Neuronal stem cell (in vitro differentiated cells): ENCODE measurements at regions not wholly inside any gene's neighbourhood (a gene's known extent, or its start where the extent isn't known, plus 50 kb on each side); places are given as distances from the start of the nearest gene placed in this dataset.

Experiments used
- DNase-seq: peaks from one replicate; pipeline ENCODE4 v3.0.0-alpha.2; 2013; ENCODE audit warnings: low spot score
- H2AFZ ChIP-seq: one replicate; pipeline ENCODE4 v1.6.1; 2013; ENCODE audit warnings: mild to moderate bottlenecking, low read length, inconsistent platforms
- H2AK5ac ChIP-seq: 2 replicates; pipeline ENCODE4 v1.6.1; 2013; ENCODE audit warnings: low read depth, mild to moderate bottlenecking, inconsistent platforms, low read length, moderate library complexity, mixed read lengths
- H2BK120ac ChIP-seq: 2 replicates; pipeline ENCODE4 v1.6.1; 2013; ENCODE audit warnings: low read depth, mild to moderate bottlenecking, inconsistent platforms, low read length, moderate library complexity, mixed read lengths
- H2BK12ac ChIP-seq: one replicate; pipeline ENCODE4 v1.6.1; 2013; ENCODE audit warnings: low read length, inconsistent platforms
- H2BK15ac ChIP-seq: 2 replicates; pipeline ENCODE4 v1.6.1; 2013; ENCODE audit warnings: mild to moderate bottlenecking, low read length, inconsistent platforms, mixed read lengths
- H2BK5ac ChIP-seq: one replicate; pipeline ENCODE4 v1.6.1; 2013; ENCODE audit warnings: inconsistent platforms, mild to moderate bottlenecking, low read length, moderate library complexity
- H3K14ac ChIP-seq: one replicate; pipeline ENCODE4 v1.6.1; 2013; ENCODE audit warnings: low read length, inconsistent platforms
- H3K18ac ChIP-seq: 2 replicates; pipeline ENCODE4 v1.6.1; 2013; ENCODE audit warnings: low read length, inconsistent platforms
- H3K23ac ChIP-seq: 2 replicates; pipeline ENCODE4 v1.6.1; 2013; ENCODE audit warnings: low read depth, mild to moderate bottlenecking, mixed read lengths, low read length, inconsistent platforms; ENCODE audit not compliant: poor library complexity
- H3K27ac ChIP-seq: replicated peaks from 3 replicates; pipeline ENCODE4 v1.5.1; 2013; ENCODE audit warnings: low read length, inconsistent platforms
- H3K27me3 ChIP-seq, 3 experiments: 2 replicates each; pipeline ENCODE4 v1.6.1; 2013; ENCODE audit warnings: low read length in 3 of 3, mild to moderate bottlenecking in 2 of 3, inconsistent platforms in 1 of 3, low read depth in 1 of 3, mixed read lengths in 1 of 3, moderate library complexity in 1 of 3; ENCODE audit not compliant: control insufficient read depth in 3 of 3, insufficient read depth in 3 of 3
- H3K36me3 ChIP-seq, 2 donors: replicated peaks in 1 of 2; 2 replicates each; pipeline ENCODE4 v1.6.1; 2013; ENCODE audit warnings: low read length in 2 of 2; ENCODE audit not compliant: control insufficient read depth in 2 of 2, insufficient read depth in 2 of 2
- H3K4ac ChIP-seq: 2 replicates; pipeline ENCODE4 v1.6.1; 2013; ENCODE audit warnings: inconsistent platforms, mild to moderate bottlenecking, low read length, moderate library complexity
- H3K4me1 ChIP-seq, 2 donors: 1 replicate in 1 of 2; 2 replicates in 1 of 2; pipeline ENCODE4 v1.6.1; 2013; ENCODE audit warnings: low read length in 2 of 2, low read depth in 1 of 2; ENCODE audit not compliant: control insufficient read depth in 2 of 2, insufficient read depth in 1 of 2
- H3K4me2 ChIP-seq: one replicate; pipeline ENCODE4 v1.6.1; 2013; ENCODE audit warnings: mild to moderate bottlenecking, low read length, inconsistent platforms; ENCODE audit not compliant: insufficient read depth, poor library complexity, severe bottlenecking
- H3K4me3 ChIP-seq, 2 donors: 2 replicates each; pipeline ENCODE4 v1.5.1; 2013; ENCODE audit warnings: low read length in 2 of 2, mild to moderate bottlenecking in 2 of 2, inconsistent platforms in 1 of 2, moderate library complexity in 1 of 2
- H3K79me1 ChIP-seq: one replicate; pipeline ENCODE4 v1.6.1; 2013; ENCODE audit warnings: low read depth, mild to moderate bottlenecking, inconsistent platforms, low read length, moderate library complexity
- H3K9ac ChIP-seq: one replicate; pipeline ENCODE4 v1.6.1; 2013; ENCODE audit warnings: mild to moderate bottlenecking, low read depth, low read length, inconsistent platforms; ENCODE audit not compliant: poor library complexity
- H3K9me3 ChIP-seq, 2 donors: replicated peaks in 1 of 2; 2 replicates each; pipeline versions ENCODE3 to v1.6.1; 2013; ENCODE audit warnings: low read length in 2 of 2, mild to moderate bottlenecking in 2 of 2, inconsistent platforms in 1 of 2, low read depth in 1 of 2, mixed read lengths in 1 of 2, moderate library complexity in 1 of 2; ENCODE audit not compliant: control insufficient read depth in 2 of 2, insufficient read depth in 1 of 2
- H4K8ac ChIP-seq: one replicate; pipeline ENCODE4 v1.6.1; 2013; ENCODE audit warnings: low read depth, mild to moderate bottlenecking, inconsistent platforms, low read length, moderate library complexity
- H4K91ac ChIP-seq: one replicate; pipeline ENCODE4 v1.6.1; 2013; ENCODE audit warnings: low read length, low read depth, mild to moderate bottlenecking, inconsistent platforms; ENCODE audit not compliant: poor library complexity
- WGBS, 2 donors: extraction: QIAGEN DNeasy Blood & Tissue Kit; methylation state at CpG; one replicate each; pipeline ENCODE4 v1.1.7; 2013; ENCODE audit warnings: missing lambda C conversion rate in 2 of 2, mixed read lengths in 1 of 2; ENCODE audit not compliant: insufficient read length in 2 of 2, insufficient replicate concordance in 1 of 2; ENCODE audit errors: extremely low coverage in 2 of 2; 5-methylcytosine and 5-hydroxymethylcytosine counted together

DNA sequence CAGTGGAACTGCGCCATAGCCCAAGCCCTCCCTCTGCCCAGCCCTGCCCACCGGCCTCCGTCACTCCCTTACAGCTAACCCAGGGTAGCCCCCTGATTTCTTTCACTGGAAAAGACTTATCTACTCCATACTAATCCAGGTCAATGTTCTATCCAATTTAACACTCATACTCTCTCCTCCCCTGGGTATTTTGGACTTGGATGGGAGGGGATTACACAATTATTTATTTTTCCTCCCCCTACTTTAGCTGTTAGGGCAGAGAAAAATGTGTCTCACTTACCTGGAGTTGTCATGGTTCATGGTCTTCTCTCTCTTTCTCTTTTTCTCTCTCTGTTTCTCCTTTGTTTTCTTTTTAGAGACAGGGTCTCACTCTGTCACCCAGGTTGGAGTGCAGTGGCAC is 100.6 kb upstream of the ST8SIA3 start:
- H2BK15ac ChIP-seq = no peak overlapping the region

DNA sequence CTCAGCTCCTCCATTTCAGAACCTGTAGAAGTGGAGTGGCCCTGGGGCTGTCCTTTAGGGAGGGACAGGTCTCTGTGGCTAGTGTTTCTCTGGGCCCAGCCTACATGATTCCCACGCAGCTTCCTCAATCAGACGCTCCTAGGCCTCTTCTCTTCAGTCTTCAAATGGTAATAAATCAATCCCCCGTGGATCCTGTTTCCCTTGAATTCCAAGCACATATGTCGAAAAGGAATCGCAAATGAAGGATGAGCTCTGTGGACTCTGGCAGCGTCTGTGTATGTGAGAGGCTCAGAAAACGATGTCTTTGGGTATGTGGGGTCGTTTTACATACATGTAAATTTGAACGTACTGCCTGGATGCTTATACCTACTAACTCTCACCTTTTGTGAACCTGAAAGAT is 98.5 kb upstream of the ST8SIA3 start:
- H3K9ac ChIP-seq = no peak overlapping the region
- no peak overlapping the region for H4K8ac ChIP-seq
- no peak overlapping the region for H2AFZ ChIP-seq
- H3K27me3 ChIP-seq = no peaks in the 10 kb centered on the region
- no CpG with 5 or more reads among the region's 9 CpGs for WGBS, 2 donors
- H2BK120ac ChIP-seq = no peak overlapping the region
- no peak overlapping the region for H3K14ac ChIP-seq
- H3K79me1 ChIP-seq = no peaks in the 10 kb centered on the region
- no peak overlapping the region for H3K27ac ChIP-seq
- H3K18ac ChIP-seq = no peak overlapping the region
- no peaks in the 10 kb centered on the region for H3K36me3 ChIP-seq
- no peak overlapping the region for H4K91ac ChIP-seq
- H3K4ac ChIP-seq = no peak overlapping the region
- H3K23ac ChIP-seq = no peak overlapping the region
- no peak overlapping the region for H2BK12ac ChIP-seq
- DNase-seq = no peak
- H2AK5ac ChIP-seq = no peak overlapping the region
- H3K4me2 ChIP-seq = no peak overlapping the region
- H2BK5ac ChIP-seq = no peak overlapping the region
- H3K4me1 ChIP-seq = peaks cover 4 to 5% of the 10 kb centered on the region in 2 donors
- H2BK15ac ChIP-seq = no peak overlapping the region
- no peaks in the 10 kb centered on the region for H3K9me3 ChIP-seq
- H3K4me3 ChIP-seq = no peak overlapping the region

More for the DNA sequence above, 100.6 kb upstream of the ST8SIA3 start:
- no CpG with 5 or more reads among the region's 3 CpGs for WGBS, 2 donors
- Histone ChIP-seq H3K4me2 (no peak overlapping the region), H3K36me3 (no peaks in the 10 kb centered on the region), H3K27ac (no peak overlapping the region), H3K9me3 (no peaks in the 10 kb centered on the region), H4K91ac (no peak overlapping the region), H3K4ac (no peak overlapping the region), H2BK120ac (no peak overlapping the region), H3K27me3 (no peaks in the 10 kb centered on the region), H2AFZ (no peak overlapping the region), H2AK5ac (no peak overlapping the region), H3K9ac (no peak overlapping the region), H3K18ac (no peak overlapping the region), H3K4me3 (no peak overlapping the region), H4K8ac (no peak overlapping the region), H3K4me1 (peaks cover 5 to 10% of the 10 kb centered on the region in 2 donors), H3K23ac (no peak overlapping the region), H3K14ac (no peak overlapping the region), H2BK12ac (no peak overlapping the region), H3K79me1 (no peaks in the 10 kb centered on the region), H2BK5ac (no peak overlapping the region)
- DNase-seq = no peak

DNA sequence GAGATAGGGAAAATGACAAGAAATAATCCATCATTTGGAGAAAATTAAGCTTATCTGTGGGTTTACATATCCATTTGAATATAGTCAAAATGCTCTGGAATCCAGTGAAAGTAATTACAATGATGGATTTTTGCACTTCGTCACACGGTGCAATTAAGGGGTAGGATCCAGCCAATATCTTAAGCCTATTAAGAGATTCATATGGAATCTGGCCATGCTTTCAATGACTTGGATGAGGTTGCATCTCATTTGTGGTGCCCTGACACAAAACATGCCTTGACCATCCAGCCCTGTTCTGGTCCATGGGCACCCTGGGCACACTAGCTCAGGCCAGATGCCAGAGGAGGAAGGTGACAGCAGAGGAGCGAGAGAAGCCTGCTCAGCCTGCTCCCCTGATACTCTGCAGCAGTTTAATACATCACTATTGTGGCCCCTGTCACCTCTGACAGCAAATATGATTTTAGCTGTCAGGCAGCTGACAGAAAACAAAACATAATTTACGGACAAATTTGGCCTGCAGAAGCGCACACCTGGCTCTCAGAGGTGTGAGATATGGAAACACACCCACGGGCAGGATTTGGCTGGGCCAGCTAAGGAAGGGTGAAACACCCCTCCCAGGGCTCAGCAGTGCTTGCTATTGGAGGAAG is 94.1 kb upstream of the ST8SIA3 start:
- Histone ChIP-seq H2BK120ac (no peak overlapping the region), H4K91ac (no peak overlapping the region), H3K9me3 (no peaks in the 10 kb centered on the region), H4K8ac (no peak overlapping the region), H2BK5ac (no peak overlapping the region), H3K4me3 (no peak overlapping the region), H3K23ac (no peak overlapping the region), H3K27me3 (no peaks in the 10 kb centered on the region), H2AFZ (no peak overlapping the region), H3K14ac (no peak overlapping the region), H3K4me1 (no peaks in the 10 kb centered on the region), H2BK12ac (no peak overlapping the region), H3K79me1 (no peaks in the 10 kb centered on the region), H3K18ac (no peak overlapping the region), H3K9ac (no peak overlapping the region), H2BK15ac (no peak overlapping the region), H3K4ac (no peak overlapping the region), H3K4me2 (no peak overlapping the region), H3K36me3 (no peaks in the 10 kb centered on the region), H3K27ac (no peak overlapping the region), H2AK5ac (no peak overlapping the region)
- no peak for DNase-seq
- no CpG with 5 or more reads among the region's 6 CpGs for WGBS, 2 donors

DNA sequence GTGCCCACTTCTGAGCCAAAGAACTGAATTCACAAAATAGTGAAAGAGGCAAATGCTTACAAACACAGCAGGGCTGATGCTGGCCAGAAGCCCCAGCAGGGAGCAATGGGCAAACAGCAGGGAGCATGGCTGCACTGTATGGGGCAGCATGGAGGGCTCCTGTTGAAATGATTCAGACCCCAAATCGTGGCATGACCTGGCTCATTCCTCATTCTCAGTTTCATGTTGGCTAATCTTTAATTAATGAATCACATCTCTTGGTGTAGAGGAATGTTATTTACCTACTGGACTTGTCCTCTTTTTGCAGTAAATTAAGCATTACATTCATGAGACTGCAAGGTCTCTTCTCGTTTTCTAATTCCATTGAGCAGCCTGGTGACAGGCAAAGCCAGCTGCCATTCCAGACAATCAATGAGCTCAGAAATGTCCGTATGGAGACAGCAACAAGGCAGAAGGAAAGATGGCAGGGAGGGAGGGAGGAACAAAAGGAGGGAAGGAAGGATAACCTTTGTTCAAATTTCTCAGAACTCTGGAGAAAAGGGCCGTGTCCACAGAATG is 84.9 kb upstream of the ST8SIA3 start:
- H4K91ac ChIP-seq = no peak overlapping the region
- H3K14ac ChIP-seq = no peak overlapping the region
- H3K36me3 ChIP-seq = no peaks in the 10 kb centered on the region
- H2AFZ ChIP-seq = no peak overlapping the region
- no peak overlapping the region for H2BK5ac ChIP-seq
- no peak overlapping the region for H3K27ac ChIP-seq
- no peaks in the 10 kb centered on the region for H3K27me3 ChIP-seq
- no peak overlapping the region for H3K9ac ChIP-seq
- H3K4me3 ChIP-seq = no peak overlapping the region
- H3K9me3 ChIP-seq = no peaks in the 10 kb centered on the region
- DNase-seq = no peak
- H3K4me2 ChIP-seq = no peak overlapping the region
- H2BK120ac ChIP-seq = no peak overlapping the region
- WGBS, 2 donors = no CpG with 5 or more reads among the region's 4 CpGs
- H3K4ac ChIP-seq = no peak overlapping the region
- H4K8ac ChIP-seq = no peak overlapping the region
- no peak overlapping the region for H2AK5ac ChIP-seq
- H2BK15ac ChIP-seq = no peak overlapping the region
- no peak overlapping the region for H3K18ac ChIP-seq
- H3K23ac ChIP-seq = no peak overlapping the region
- no peak overlapping the region for H2BK12ac ChIP-seq
- H3K4me1 ChIP-seq = peaks cover 0 to 3% of the 10 kb centered on the region in 2 donors
- no peaks in the 10 kb centered on the region for H3K79me1 ChIP-seq
